WI38 (cell line): ENCODE measurements at regions not wholly inside any gene's neighbourhood (a gene's known extent, or its start where the extent isn't known, plus 50 kb on each side); places are given as distances from the start of the nearest gene placed in this dataset.

Experiments used
- H3K4me3 ChIP-seq: 2 replicates; pipeline ENCODE4 v1.5.1; 2011; ENCODE audit warnings: low read depth, mild to moderate bottlenecking, control low read depth, low read length
- TF ChIP-seq, protein P1 (sequence below): IDR thresholded peaks from 2 replicates; pipeline ENCODE4 v1.5.1; 2012; ENCODE audit warnings: low read depth, mild to moderate bottlenecking, control low read depth, low read length

GRCh38 chr3:102030661-102031060 is 181.3 kb downstream of the NFKBIZ start:
- no peak overlapping the region for H3K4me3 ChIP-seq
- TF ChIP-seq, protein P1, sequence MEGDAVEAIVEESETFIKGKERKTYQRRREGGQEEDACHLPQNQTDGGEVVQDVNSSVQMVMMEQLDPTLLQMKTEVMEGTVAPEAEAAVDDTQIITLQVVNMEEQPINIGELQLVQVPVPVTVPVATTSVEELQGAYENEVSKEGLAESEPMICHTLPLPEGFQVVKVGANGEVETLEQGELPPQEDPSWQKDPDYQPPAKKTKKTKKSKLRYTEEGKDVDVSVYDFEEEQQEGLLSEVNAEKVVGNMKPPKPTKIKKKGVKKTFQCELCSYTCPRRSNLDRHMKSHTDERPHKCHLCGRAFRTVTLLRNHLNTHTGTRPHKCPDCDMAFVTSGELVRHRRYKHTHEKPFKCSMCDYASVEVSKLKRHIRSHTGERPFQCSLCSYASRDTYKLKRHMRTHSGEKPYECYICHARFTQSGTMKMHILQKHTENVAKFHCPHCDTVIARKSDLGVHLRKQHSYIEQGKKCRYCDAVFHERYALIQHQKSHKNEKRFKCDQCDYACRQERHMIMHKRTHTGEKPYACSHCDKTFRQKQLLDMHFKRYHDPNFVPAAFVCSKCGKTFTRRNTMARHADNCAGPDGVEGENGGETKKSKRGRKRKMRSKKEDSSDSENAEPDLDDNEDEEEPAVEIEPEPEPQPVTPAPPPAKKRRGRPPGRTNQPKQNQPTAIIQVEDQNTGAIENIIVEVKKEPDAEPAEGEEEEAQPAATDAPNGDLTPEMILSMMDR: no peak

DNA sequence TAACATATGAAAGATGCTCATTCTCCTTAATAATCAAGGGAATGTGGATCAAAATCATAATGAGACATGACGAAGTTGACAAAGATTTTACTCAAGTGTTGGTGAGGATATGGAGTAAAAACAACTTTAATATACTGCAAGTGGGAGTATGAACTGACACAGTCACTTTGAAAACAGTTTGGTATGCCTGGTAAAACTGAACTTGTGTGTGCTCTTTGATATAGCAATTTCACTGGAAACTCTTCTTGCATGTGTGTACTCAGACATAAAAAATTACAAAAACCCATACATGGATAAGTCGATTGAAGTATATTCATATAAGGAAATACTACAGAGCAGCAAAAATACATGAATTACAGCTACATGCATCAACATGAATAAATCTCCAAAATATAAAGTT is 182.5 kb downstream of the NFKBIZ start:
- H3K4me3 ChIP-seq: no peak overlapping the region
- TF ChIP-seq, protein P1: no peak

GRCh38 chr3:102032491-102033383 is 183.4 kb downstream of the NFKBIZ start:
- H3K4me3 ChIP-seq: no peak overlapping the region
- TF ChIP-seq, protein P1: no peak

- TF ChIP-seq, protein P1: no peak
- H3K4me3 ChIP-seq: no peak overlapping the region
Observed at GRCh38 chr3:102034639-102035451, 185.5 kb downstream of the NFKBIZ start.

DNA sequence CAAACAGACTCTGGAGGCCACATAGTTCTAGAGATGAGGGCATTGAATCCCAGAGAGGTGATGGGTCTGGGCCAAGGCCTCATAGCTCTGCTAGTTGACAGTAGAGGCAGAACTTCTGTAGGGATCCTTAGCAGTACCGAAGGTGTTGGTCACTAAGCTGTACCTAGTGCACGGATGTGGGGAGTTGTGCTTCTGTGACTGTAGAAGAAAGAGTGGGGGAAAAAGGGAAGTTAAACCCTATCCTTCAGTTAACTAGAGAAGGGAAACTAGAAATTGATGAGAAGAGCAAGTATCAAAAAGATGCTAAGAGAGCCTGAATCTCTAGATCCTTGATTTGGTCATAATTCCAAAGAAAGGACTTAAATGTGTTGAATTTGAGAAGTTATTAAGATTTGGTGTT is 186.7 kb downstream of the NFKBIZ start:
- H3K4me3 ChIP-seq: no peak overlapping the region
- TF ChIP-seq, protein P1: no peak

DNA sequence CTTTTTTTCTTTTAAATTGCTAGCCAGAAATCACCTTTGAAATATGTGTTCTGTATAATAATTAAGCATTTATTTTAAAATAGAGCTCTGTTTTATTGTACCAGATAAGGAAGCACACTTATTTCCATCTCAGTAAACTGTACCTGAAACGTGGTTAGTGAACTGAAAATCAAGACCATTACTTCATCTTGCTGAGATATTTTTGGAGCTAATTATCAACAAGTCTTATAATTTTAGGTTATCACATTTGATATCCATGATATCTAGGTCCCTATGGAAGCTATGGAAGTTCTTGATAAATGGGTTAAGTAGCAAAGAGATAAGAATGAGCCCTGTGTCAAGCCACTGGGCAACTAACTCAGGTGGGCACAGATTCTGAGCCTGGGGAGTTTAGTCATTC is 187.2 kb downstream of the NFKBIZ start:
- TF ChIP-seq, protein P1: no peak
- H3K4me3 ChIP-seq: no peak overlapping the region

DNA sequence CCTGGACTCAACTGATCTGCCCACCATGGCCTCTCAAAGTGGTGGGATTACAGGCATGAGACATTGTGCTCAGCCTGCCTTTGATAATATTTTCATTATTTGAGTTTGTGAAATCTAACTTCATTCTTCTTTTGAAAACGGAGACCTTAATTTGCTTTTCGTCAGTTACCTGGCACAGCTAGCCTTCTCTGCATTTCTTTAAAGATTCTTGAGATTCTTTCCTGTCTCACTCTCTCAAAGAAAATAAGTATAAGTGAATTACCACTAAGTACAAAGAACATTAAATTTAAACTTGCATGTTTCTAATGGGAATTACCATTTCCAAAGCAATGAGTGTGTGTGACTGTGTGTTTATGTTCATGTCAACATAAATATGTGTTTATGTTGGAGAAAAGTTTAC is 187.9 kb downstream of the NFKBIZ start:
- TF ChIP-seq, protein P1: no peak
- no peak overlapping the region for H3K4me3 ChIP-seq
